Activated naive CD4-positive, alpha-beta T cell treated with anti-CD3 and anti-CD28 coated beads, Interleukin-2, amount 50 U/mL, for 24 hours (primary cell): ENCODE measurements at regions not wholly inside any gene's neighbourhood (a gene's known extent, or its start where the extent isn't known, plus 50 kb on each side); places are given as distances from the start of the nearest gene placed in this dataset.

ENCODE experiments used
- H3K27ac Mint-ChIP-seq: one replicate; pipeline ENCODE4 v1.8.0; 2021; ENCODE audit warnings: mild to moderate bottlenecking, mixed read lengths
- H3K27me3 Mint-ChIP-seq: one replicate; pipeline ENCODE4 v1.8.0; 2021; ENCODE audit warnings: mixed read lengths
- H3K36me3 Mint-ChIP-seq: one replicate; pipeline ENCODE4 v1.8.0; 2021; ENCODE audit warnings: mixed read lengths
- H3K4me1 Mint-ChIP-seq: one replicate; pipeline ENCODE4 v1.8.0; 2021; ENCODE audit warnings: mixed read lengths
- H3K4me3 Mint-ChIP-seq: one replicate; pipeline ENCODE4 v1.8.0; 2021; ENCODE audit warnings: mild to moderate bottlenecking, mixed read lengths
- H3K9me3 Mint-ChIP-seq: one replicate; pipeline ENCODE4 v1.8.0; 2021; ENCODE audit warnings: mixed read lengths

DNA sequence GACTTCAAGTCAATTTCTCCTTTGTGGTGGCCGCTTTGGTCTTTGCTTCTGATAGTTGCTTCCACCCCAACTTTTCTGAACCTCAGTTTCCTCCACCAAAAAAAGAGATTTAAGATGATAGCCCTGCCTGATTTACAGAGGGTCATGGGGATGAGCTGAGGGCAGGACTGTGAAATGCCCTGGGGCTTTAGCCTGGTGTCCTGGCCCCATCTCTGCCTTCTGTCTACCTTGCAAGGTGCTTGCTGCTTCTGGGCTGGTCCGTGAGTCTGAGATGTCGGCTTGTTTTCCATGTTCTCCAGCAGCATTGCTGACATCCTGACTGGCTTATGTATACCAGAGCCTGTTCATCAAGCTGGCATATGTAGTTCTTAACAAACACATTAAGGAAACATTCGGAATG, 191.9 kb upstream of the MPHOSPH6 start:
- H3K4me1 Mint-ChIP-seq, result no peaks in the 10 kb centered on the region
- H3K27ac Mint-ChIP-seq, result no peak overlapping the region
- H3K4me3 Mint-ChIP-seq, result no peak overlapping the region
- peaks cover 5% of the 10 kb centered on the region for H3K27me3 Mint-ChIP-seq
- H3K9me3 Mint-ChIP-seq, result no peaks in the 10 kb centered on the region
- no peaks in the 10 kb centered on the region for H3K36me3 Mint-ChIP-seq

- Mint-ChIP-seq H3K4me1 (no peaks in the 10 kb centered on the region), H3K4me3 (no peak overlapping the region), H3K27me3 (peaks cover 5% of the 10 kb centered on the region), H3K9me3 (peaks cover 6% of the 10 kb centered on the region), H3K36me3 (no peaks in the 10 kb centered on the region), H3K27ac (no peak overlapping the region)
These were observed 190.2 kb upstream of the MPHOSPH6 start for GRCh38 chr16:82360024-82360783.

DNA sequence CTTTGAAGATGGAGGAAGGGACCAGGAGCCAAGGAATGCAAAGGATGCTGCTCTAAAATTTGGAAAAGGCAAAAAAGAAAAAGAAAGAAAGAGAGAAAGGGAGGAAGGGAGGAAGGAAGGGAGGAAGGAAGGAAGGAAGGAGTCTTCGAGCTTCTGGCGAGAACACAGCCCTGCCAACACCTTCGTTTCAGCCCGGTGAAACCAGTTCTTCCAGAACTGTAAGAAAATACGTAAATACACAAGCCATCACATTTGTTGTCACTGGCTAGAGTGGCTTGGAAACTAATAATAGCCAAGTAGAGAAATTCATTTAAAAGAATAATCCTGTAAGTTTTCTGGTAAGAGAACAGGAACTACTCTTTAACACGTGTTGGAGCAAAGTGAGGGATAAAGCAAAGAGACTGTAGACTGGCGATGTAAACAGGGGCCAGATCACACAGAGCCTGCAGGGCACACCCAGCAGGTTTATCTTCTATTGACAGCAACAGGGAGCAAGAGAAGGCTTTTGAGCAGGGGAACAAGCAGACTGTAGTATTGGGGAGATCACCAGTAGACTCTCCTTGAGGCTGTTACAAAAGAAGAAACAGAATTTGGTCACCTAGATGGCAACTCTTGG, 188.7 kb upstream of the MPHOSPH6 start:
- no peaks in the 10 kb centered on the region for H3K36me3 Mint-ChIP-seq
- H3K4me3 Mint-ChIP-seq, result no peak overlapping the region
- peaks cover 7% of the 10 kb centered on the region for H3K9me3 Mint-ChIP-seq
- H3K4me1 Mint-ChIP-seq, result no peaks in the 10 kb centered on the region
- H3K27me3 Mint-ChIP-seq, result peaks cover 6% of the 10 kb centered on the region
- H3K27ac Mint-ChIP-seq, result no peak overlapping the region

DNA sequence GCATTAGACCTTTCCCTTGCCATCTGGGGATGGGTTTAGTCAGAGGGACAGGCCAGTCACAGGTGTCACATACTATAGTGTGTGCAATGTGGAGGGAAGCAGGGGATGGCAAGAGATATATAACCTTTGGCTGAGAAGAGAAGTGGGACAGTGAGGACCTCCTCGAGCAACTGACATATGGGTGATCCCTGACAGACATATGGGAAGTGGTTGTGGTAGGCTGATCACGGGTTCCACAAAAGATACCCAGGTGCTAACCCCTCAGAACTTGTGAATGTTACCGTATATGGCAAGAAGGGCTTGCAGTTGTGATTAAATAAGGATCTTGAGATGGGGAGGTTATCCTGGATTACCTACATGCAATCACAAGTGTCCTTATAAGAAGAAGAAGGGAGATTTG, 188.1 kb upstream of the MPHOSPH6 start:
- H3K36me3 Mint-ChIP-seq, result no peaks in the 10 kb centered on the region
- H3K4me3 Mint-ChIP-seq, result no peak overlapping the region
- peaks cover 7% of the 10 kb centered on the region for H3K9me3 Mint-ChIP-seq
- H3K4me1 Mint-ChIP-seq, result no peaks in the 10 kb centered on the region
- peaks cover 6% of the 10 kb centered on the region for H3K27me3 Mint-ChIP-seq
- H3K27ac Mint-ChIP-seq, result no peak overlapping the region

DNA sequence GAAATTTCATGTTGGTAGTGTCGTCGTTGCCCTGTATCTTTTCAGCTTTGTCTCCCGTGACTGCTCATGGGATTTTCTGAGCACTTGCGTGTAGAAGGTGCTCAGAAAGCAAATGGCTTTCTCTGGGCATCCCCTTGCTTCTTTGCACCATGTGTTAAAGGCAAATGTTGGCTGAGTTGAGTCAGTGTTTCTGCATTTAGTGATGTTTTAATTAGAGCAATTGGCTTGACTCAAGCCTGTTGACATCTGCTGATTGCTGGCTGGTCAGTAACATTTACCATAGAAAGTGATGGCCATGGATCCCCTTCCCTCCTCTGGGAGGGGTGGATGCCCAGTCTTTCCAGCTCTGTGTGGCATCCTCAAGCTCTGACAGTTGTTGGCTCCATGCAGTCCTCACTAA, 187.2 kb upstream of the MPHOSPH6 start:
- Mint-ChIP-seq H3K4me1 (no peaks in the 10 kb centered on the region), H3K36me3 (no peaks in the 10 kb centered on the region), H3K27me3 (peaks cover 6% of the 10 kb centered on the region), H3K9me3 (peaks cover 7% of the 10 kb centered on the region), H3K27ac (no peak overlapping the region), H3K4me3 (no peak overlapping the region)

GRCh38 chr16:82350560-82350959, 180.5 kb upstream of the MPHOSPH6 start:
- Mint-ChIP-seq H3K4me1 (no peaks in the 10 kb centered on the region), H3K9me3 (peaks cover 5% of the 10 kb centered on the region), H3K27ac (no peak overlapping the region), H3K27me3 (peaks cover 3% of the 10 kb centered on the region), H3K36me3 (no peaks in the 10 kb centered on the region), H3K4me3 (no peak overlapping the region)

GRCh38 chr16:82345318-82345717, 175.3 kb upstream of the MPHOSPH6 start:
- no peaks in the 10 kb centered on the region for H3K9me3 Mint-ChIP-seq
- H3K4me1 Mint-ChIP-seq, result no peaks in the 10 kb centered on the region
- H3K36me3 Mint-ChIP-seq, result no peaks in the 10 kb centered on the region
- H3K27me3 Mint-ChIP-seq, result peaks cover 11% of the 10 kb centered on the region
- H3K4me3 Mint-ChIP-seq, result no peak overlapping the region
- H3K27ac Mint-ChIP-seq, result no peak overlapping the region

- Mint-ChIP-seq H3K4me1 (no peaks in the 10 kb centered on the region), H3K36me3 (no peaks in the 10 kb centered on the region), H3K27ac (no peak overlapping the region), H3K4me3 (no peak overlapping the region), H3K9me3 (no peaks in the 10 kb centered on the region), H3K27me3 (peaks cover 11% of the 10 kb centered on the region)
These were observed 174.1 kb upstream of the MPHOSPH6 start for GRCh38 chr16:82344157-82344556.

DNA sequence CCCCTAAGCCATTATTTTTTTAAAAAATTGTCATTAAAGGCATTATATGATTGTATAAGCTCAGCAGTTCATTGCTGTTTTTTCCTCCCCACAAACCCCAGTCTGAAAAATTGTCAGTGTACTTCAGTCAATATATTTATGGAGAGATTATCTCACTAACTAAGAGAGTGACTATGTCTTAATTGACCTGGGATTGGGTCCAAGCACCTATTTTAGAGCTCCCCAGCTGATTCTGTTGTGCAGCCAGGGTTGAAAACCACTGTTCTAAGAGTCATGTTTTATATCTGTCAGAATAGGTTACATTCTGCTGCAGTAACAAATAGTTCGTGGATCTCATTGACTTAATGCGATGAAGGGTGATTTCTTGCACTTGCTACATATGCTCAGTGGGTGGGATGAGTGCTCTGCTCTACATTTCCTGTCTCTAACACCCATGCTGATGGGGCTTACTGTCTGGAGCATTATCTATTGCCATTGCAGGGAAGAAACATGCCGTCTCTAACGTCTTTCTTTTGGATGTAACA, 171.2 kb upstream of the MPHOSPH6 start:
- no peaks in the 10 kb centered on the region for H3K9me3 Mint-ChIP-seq
- H3K27me3 Mint-ChIP-seq, result peaks cover 13% of the 10 kb centered on the region
- no peak overlapping the region for H3K4me3 Mint-ChIP-seq
- no peaks in the 10 kb centered on the region for H3K36me3 Mint-ChIP-seq
- H3K27ac Mint-ChIP-seq, result no peak overlapping the region
- no peaks in the 10 kb centered on the region for H3K4me1 Mint-ChIP-seq

DNA sequence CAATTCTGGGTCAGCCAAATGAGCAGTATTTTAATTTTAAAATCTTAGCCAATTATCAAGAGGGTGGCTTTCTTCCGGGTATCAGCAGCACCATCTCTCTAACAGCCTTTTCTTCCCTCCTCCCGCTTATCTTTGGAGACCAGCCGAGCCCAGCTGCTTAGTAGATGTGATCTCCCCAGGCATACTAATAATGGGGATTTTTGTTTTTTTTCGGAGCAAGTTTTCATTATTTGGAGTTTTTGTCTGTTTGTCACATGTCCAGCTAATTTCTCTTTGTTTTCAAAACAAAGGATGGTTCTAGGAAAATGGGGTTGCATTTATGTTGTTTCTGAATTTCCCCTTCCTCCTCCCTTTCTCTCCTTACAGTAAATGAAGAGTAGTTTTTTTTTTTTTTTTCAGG, 170.5 kb upstream of the MPHOSPH6 start:
- peaks cover 15% of the 10 kb centered on the region for H3K27me3 Mint-ChIP-seq
- H3K9me3 Mint-ChIP-seq, result no peaks in the 10 kb centered on the region
- H3K4me3 Mint-ChIP-seq, result no peak overlapping the region
- no peaks in the 10 kb centered on the region for H3K36me3 Mint-ChIP-seq
- no peak overlapping the region for H3K27ac Mint-ChIP-seq
- H3K4me1 Mint-ChIP-seq, result no peaks in the 10 kb centered on the region

DNA sequence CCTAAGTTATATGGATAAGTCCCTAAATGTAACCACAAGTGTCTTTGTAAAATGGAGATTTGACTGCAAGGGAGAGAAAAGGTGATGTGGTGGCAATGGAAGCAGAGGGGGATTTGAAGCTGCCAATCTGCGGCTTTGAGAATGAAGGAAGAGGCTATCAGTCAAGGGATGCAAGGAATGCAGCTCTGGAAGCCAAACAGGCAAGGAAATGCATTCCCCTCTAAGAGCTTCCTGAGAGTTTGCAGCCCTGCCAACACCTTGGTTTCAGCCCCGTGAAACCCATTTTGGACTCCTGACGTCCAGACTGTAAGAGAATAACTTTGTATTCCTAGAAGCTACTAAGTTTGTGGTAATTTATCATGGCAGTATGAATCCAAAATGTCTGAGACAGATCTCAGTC, 167.3 kb upstream of the MPHOSPH6 start:
- no peaks in the 10 kb centered on the region for H3K9me3 Mint-ChIP-seq
- no peaks in the 10 kb centered on the region for H3K4me1 Mint-ChIP-seq

DNA sequence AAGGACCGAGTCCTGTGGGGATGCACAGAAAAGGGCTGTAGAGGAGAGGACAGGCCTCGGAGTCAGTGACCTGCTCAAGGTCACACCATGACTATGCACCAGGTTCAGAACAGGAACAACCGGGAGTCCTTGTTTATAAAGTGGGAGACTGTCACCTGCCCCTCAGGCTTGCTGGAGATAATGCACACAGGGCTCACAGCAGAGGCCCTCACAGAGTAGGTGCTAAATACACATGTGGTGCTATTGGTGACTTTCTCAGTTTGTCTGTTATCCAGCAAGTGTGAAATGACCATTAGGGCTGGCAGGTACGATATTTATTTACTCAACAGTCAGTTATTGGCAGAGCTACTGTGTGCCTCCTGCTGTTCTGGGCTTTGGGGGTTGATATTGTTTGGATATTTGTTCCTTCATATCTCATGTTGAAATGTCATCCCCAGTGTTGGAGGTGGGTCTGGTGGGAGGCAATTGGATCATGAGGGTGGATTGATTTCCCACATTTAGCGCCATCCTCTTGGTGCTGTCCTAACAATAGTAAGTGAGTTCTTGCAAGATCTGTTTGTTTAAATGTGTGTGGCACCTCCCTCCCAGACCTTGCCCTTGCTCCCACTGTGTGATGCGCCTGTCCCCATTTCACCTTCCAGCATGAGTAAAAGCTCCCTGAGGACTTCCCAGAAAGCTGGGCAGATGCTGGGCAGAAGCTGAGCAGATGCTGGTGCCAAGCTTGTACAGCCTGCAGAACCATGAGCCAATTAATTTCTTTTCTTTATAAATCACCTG, 162.1 kb upstream of the MPHOSPH6 start:
- Mint-ChIP-seq H3K4me1 (no peaks in the 10 kb centered on the region), H3K27ac (no peak overlapping the region), H3K36me3 (no peaks in the 10 kb centered on the region), H3K9me3 (no peaks in the 10 kb centered on the region), H3K27me3 (peaks cover 4% of the 10 kb centered on the region), H3K4me3 (no peak overlapping the region)

More for the DNA sequence above, 167.3 kb upstream of the MPHOSPH6 start:
- Mint-ChIP-seq H3K36me3 (no peaks in the 10 kb centered on the region), H3K27ac (no peak overlapping the region), H3K27me3 (peaks cover 13% of the 10 kb centered on the region), H3K4me3 (no peak overlapping the region)

DNA sequence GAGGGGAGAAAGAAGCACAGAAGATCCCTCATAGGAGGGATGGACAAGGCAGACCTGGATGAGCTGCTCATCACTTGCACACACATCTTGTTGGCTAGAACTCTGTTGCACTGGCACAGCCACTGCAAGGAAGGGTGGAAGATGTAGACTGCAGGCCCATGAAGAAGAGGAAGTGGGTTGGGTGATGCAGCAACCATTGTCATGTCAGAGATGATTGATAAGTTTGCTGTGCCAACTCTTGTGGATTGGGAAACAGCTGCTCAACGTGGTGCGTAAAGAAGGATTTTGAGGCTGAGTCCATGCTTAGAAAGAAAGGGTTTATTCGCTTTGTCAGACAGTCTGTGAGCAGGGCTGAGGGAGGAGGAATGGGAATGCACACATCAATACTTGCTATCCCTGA, 161.4 kb upstream of the MPHOSPH6 start:
- no peaks in the 10 kb centered on the region for H3K9me3 Mint-ChIP-seq
- H3K36me3 Mint-ChIP-seq, result no peaks in the 10 kb centered on the region
- H3K4me1 Mint-ChIP-seq, result no peaks in the 10 kb centered on the region

GRCh38 chr16:82329504-82330192, 159.6 kb upstream of the MPHOSPH6 start:
- no peaks in the 10 kb centered on the region for H3K36me3 Mint-ChIP-seq
- no peak overlapping the region for H3K4me3 Mint-ChIP-seq
- H3K9me3 Mint-ChIP-seq, result no peaks in the 10 kb centered on the region
- H3K4me1 Mint-ChIP-seq, result no peaks in the 10 kb centered on the region
- no peak overlapping the region for H3K27ac Mint-ChIP-seq
- H3K27me3 Mint-ChIP-seq, result no peaks in the 10 kb centered on the region

More for the DNA sequence above, 161.4 kb upstream of the MPHOSPH6 start:
- peaks cover 2% of the 10 kb centered on the region for H3K27me3 Mint-ChIP-seq
- no peak overlapping the region for H3K4me3 Mint-ChIP-seq
- no peak overlapping the region for H3K27ac Mint-ChIP-seq

DNA sequence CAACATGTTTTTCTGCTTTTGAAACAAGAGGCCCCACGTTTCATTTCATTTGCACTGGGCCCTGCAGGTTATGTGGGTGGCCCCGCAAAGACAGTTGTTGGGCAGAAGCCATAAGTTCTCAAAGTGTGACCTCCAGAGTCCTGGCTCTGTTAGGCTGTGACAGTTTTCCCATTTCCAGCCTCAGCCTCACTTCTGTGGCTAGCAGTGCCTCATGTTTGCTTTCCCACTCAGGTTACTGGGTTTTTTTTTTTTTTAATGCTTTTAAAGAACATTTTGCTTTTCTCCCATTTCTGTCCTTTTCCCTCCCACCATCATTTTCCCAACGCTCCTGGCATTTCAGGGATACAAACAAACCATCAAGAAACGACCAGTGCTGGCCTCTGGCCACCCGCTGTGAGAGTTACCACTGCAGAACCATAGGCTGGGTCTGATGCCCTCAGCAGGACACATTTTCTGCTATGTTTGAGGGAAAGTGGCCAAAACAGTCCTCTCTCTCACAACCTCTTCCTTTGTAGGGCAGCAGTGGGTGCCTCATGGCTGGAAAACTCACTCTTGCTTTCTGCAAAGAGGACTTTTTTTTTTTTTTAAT, 159.0 kb upstream of the MPHOSPH6 start:
- no peaks in the 10 kb centered on the region for H3K27me3 Mint-ChIP-seq
- H3K4me1 Mint-ChIP-seq, result no peaks in the 10 kb centered on the region
- H3K4me3 Mint-ChIP-seq, result no peak overlapping the region
- no peak overlapping the region for H3K27ac Mint-ChIP-seq
- no peaks in the 10 kb centered on the region for H3K36me3 Mint-ChIP-seq
- H3K9me3 Mint-ChIP-seq, result peaks cover 6% of the 10 kb centered on the region
